Stimulated activated CD8-positive, alpha-beta memory T cell treated with anti-CD3 and anti-CD28 coated beads, Interleukin-7, amount 100 ng/mL, for 1 hour (primary cell): ENCODE measurements at regions not wholly inside any gene's neighbourhood (a gene's known extent, or its start where the extent isn't known, plus 50 kb on each side); places are given as distances from the start of the nearest gene placed in this dataset.

ENCODE experiments used
- DNase-seq, 2 donors: peaks; one replicate each; pipeline ENCODE4 v3.0.0-alpha.2; 2020; ENCODE audit warnings: low read depth in 2 of 2

- no peak for DNase-seq
Observed at GRCh38 chr2:7999683-8000476, 682.0 kb upstream of the ID2 start.

- DNase-seq, result no peak
Observed at GRCh38 chr2:8000870-8001269, 681.0 kb upstream of the ID2 start.

DNA sequence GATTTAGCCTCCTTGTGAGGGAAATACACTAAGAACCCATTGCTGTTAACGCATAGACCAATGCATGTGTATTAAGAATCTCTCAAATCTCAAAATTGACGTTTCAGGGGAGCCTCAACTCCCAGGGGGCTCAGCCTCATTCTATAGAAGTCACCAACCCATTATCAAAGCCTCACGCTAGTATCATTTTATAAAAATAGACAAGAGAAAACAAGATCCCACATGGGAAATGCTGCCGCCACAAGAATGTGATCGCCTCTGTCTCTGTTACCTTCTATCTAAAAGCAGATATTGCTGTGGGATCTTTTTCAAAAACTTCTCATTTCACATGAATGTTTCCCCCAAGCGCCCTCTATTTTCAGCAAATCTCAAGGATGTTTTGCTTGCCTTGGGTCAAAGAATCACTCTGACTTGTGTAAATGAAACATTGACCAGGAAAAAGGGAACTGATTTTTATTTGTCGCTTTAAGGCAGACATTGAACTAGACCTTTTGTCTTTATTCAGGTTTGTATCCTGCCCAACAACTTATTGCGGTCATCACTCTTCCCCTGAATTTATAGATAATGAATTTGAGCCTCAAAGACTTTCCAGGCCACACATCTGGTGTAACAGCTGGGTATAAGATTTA, 679.0 kb upstream of the ID2 start:
- no peak for DNase-seq

- DNase-seq, result no peak
Observed at GRCh38 chr2:8003462-8004075, 678.3 kb upstream of the ID2 start.

DNA sequence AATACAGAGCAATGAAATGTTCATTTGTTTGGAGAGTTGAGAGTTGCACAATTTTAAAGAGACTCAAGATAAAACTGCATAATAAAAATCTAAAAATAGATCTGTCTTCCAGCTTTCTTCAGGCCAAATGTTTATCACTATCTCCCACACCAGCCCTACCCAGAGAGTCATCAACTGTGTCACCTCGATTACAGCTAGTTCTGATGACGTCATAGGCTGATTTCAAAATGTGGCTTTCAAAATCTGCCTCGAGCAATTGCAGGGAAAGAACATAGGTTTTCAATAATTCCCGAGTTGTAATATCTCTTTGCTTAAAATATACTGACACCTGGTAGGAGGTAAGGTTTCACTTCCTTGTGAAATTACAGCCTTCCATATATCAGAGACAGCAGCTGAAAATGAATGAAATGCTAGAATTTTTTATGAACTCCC, 677.6 kb upstream of the ID2 start:
- DNase-seq, result no peak

DNA sequence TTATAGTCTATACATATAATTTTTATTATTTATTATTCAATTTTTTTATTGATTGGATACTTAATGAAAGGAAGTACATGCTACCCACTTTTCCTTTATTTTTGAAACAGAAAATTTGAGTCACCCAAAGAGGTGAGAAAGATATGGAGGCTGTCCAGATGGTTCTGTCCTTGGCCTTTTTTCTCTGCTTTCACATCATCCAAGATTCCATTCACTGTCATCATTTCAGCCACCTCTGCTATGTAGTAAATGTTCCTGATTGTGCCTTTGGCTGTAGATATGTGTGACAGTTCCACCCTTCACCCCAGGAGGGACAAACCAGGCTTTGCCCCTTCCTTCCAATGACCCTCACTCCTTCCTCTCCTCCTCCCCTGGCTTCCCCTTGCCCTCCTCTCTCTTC, 675.7 kb upstream of the ID2 start:
- no peak for DNase-seq

- DNase-seq, result no peak
Observed at GRCh38 chr2:8006626-8007025, 675.2 kb upstream of the ID2 start.

- DNase-seq, result no peak
Observed at GRCh38 chr2:8009010-8009597, 672.8 kb upstream of the ID2 start.

GRCh38 chr2:8015848-8016600, 665.8 kb upstream of the ID2 start:
- DNase-seq, result no peak

GRCh38 chr2:8016688-8017087, 665.2 kb upstream of the ID2 start:
- no peak for DNase-seq

DNA sequence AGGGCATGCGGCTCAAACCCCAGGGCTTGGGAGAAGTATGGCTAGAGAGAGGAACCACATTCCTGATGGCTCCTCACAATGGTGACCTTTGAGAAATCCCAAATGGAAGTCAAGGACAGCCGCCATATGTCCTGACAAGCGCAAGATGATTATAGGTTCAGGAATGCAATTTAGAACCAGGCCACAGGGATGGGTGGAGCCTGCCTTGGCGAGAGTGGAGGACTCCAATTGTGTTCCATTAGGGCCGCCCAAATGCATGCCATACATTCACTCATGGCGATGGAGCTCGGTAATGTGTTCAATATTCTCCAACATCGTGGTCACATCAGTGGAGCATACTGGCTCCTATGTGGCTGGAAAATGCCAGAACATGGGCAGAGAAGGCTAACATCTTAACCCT, 662.9 kb upstream of the ID2 start:
- no peak for DNase-seq

DNA sequence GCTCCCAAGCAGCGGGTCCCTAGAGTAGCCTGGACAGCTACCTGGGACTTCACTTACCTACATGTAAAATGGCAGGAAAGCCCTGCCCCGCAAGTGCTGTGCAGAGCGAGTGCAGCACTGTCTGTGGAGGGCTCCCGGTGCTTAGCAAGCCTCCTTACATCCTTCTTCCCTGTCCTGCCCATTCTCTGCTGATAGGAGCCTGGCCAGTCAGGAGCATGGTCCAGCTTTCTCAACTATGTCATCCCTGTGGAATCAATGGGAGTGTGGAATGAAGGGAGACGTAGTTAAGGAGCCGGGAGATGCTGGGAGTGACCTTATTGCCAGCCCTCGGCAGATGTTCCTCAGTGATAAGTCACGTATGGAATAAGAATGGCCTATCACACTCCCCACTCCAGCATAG, 661.9 kb upstream of the ID2 start:
- DNase-seq, result no peak

DNA sequence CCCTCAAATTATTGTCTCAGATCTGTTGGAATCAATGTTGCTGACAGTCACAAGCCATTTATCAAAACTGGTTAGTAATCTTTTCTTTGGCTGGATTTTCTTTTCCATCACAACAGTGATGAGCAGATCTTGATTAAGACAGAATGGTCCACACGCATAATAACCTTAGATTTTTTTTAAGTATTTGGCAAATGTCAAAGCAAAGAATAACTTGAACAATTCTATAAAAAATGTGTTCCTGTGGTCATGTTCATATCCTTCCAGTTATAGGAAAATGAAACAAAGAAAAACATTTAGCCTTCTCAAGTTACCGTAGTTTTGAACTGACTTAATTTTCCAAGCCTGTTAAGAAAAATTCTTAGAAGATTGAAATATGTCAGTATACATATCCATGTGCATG, 659.9 kb upstream of the ID2 start:
- no peak for DNase-seq

- DNase-seq, result no peak
Observed at GRCh38 chr2:8022908-8023640, 658.8 kb upstream of the ID2 start.

GRCh38 chr2:8024506-8024905, 657.4 kb upstream of the ID2 start:
- no peak for DNase-seq

DNA sequence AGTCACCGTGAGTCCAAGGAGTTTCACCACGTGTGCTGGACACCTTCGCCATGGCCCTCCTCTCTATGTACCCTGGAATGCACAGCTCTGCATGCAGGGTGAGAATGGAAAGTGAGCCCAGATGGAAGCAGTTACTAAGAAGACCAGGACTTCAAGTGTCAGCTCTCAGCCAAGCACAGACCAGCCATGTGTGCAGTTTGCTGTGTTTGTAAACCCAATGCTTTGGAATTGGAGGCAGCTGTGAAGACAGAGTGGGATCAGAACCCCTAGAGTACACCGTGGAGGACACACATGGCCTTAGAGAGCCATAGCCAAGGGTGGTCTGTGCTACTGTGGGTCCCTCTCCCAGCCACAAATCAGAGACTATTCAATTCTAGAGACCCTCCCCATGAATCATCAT, 655.5 kb upstream of the ID2 start:
- no peak for DNase-seq

- no peak for DNase-seq
Observed at GRCh38 chr2:8027387-8027786, 654.5 kb upstream of the ID2 start.

GRCh38 chr2:8028036-8028435, 653.8 kb upstream of the ID2 start:
- no peak for DNase-seq

DNA sequence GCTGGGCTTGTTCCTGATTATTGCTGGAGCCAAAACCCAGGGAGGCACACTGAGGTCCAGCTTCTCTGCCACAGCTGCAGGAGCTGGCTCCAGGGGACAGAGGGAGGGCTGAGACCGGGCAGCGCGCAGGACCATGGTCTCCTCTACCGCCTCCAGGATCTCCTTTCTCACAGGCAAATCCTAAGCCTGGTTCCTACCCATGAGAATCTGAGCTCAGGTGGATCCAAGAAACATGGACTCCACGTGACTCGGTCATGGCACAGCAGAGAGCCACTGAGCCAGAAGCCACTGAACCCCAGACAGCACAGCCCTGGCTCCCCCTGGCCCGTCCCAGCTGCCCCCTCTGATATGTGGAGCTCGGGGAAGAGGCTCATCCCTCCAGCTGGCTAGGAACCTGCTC, 653.4 kb upstream of the ID2 start:
- no peak for DNase-seq

DNA sequence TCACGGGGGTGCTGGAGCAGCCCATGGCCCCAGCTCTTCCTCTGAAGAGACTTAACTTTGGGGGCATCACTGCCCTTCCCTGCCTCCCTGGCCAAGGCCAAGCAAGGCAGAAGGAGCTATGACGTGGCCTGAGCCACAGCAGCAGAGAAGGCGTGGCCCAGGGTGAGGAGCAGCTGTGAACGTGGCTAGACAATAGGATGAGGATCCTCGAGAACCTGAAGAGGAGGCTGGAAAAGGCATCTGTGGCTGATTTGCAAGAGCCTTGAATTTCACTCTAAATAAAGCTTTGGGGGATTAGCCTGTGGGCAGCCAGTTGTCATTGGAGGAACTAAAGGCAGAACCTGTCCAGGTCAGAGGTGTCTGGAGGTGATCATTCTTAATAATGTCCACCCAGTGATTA, 652.9 kb upstream of the ID2 start:
- DNase-seq, result no peak

GRCh38 chr2:8030573-8031303, 651.1 kb upstream of the ID2 start:
- DNase-seq, result no peak
